Mucosa of descending colon (tissue), 3 donors: ENCODE measurements at regions not wholly inside any gene's neighbourhood (a gene's known extent, or its start where the extent isn't known, plus 50 kb on each side); places are given as distances from the start of the nearest gene placed in this dataset.
"Not testable (repeated sequence)": the region's sequence is repeated elsewhere in the genome, so short reads cannot be mapped to it uniquely, and the experiment has no call there.

Source experiments
- ATAC-seq: fragments of 200-7000 bp; cut with Tn5 transposase; one replicate; pipeline ENCODE4 v1.9.1; 2020; ENCODE audit warnings: mild to moderate bottlenecking, moderate library complexity
- DNase-seq, 3 donors: peaks; one replicate each; pipeline ENCODE4 v3.0.0-alpha.2; 2020
- H3K36me3 ChIP-seq: fragments of 200-600 bp; one replicate; pipeline ENCODE4 v1.8.0; 2021; ENCODE audit warnings: low read depth, mild to moderate bottlenecking
- H3K4me1 ChIP-seq: fragments of 200-600 bp; one replicate; pipeline ENCODE4 v1.8.0; 2021; ENCODE audit warnings: low read depth, mild to moderate bottlenecking
- H3K4me3 ChIP-seq: fragments of 200-600 bp; one replicate; pipeline ENCODE4 v1.8.0; 2021; ENCODE audit warnings: mild to moderate bottlenecking
- H3K9me3 ChIP-seq: fragments of 200-600 bp; one replicate; pipeline ENCODE4 v1.8.0; 2021; ENCODE audit warnings: mild to moderate bottlenecking
- intact Hi-C, 2 donors: fragments of 100-400 bp; cut with DNase I in 1 of 2; cut with micrococcal nuclease in 1 of 2; formaldehyde crosslinking; loops; one replicate each; pipeline versions ENCODE4 v1.11.0 to v1.11.1; 2022; cut with DNase I, micrococcal nuclease
- TF ChIP-seq, protein P1 (sequence below): fragments of 200-600 bp; IDR thresholded peaks from one replicate; pipeline ENCODE4 v1.8.0; 2022; ENCODE audit warnings: antibody characterized with exemption, mild to moderate bottlenecking
- donor health status: DM: no; HTN: no; CAD: no; lungs with moderate emphysema.
- donor health status: DM: no; HTN: no; CAD: no.
- donor health status: DM: no; HTN: yes; CAD: no.

DNA sequence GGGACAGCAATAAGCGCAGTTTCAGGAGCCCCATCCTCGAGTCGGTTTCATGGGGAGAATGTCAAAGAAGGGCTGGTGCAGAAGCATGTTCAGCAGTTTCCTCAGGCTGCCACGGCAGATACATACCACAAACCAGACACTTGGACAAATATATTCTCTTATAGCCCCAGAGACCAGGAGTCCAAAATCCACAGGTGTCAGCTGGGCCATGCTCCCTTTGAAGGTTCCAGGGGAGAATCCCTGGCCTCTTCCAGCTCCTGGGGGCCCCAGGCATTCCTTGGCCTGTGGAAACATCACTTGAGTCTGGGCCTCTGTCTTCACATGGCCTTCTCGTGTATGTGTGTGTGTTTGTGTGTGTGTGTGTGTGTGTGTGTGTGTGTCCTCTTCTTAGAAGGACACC lies 164.1 kb downstream of the UQCRFS1 start:
- H3K4me3 ChIP-seq = no peak overlapping the region
- no peaks in the 10 kb centered on the region for H3K36me3 ChIP-seq
- H3K4me1 ChIP-seq = no peaks in the 10 kb centered on the region
- TF ChIP-seq, protein P1, sequence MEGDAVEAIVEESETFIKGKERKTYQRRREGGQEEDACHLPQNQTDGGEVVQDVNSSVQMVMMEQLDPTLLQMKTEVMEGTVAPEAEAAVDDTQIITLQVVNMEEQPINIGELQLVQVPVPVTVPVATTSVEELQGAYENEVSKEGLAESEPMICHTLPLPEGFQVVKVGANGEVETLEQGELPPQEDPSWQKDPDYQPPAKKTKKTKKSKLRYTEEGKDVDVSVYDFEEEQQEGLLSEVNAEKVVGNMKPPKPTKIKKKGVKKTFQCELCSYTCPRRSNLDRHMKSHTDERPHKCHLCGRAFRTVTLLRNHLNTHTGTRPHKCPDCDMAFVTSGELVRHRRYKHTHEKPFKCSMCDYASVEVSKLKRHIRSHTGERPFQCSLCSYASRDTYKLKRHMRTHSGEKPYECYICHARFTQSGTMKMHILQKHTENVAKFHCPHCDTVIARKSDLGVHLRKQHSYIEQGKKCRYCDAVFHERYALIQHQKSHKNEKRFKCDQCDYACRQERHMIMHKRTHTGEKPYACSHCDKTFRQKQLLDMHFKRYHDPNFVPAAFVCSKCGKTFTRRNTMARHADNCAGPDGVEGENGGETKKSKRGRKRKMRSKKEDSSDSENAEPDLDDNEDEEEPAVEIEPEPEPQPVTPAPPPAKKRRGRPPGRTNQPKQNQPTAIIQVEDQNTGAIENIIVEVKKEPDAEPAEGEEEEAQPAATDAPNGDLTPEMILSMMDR = no peak
- intact Hi-C loops = no loop called here
- no peak for DNase-seq
- no peak for ATAC-seq
- no peaks in the 10 kb centered on the region for H3K9me3 ChIP-seq

DNA sequence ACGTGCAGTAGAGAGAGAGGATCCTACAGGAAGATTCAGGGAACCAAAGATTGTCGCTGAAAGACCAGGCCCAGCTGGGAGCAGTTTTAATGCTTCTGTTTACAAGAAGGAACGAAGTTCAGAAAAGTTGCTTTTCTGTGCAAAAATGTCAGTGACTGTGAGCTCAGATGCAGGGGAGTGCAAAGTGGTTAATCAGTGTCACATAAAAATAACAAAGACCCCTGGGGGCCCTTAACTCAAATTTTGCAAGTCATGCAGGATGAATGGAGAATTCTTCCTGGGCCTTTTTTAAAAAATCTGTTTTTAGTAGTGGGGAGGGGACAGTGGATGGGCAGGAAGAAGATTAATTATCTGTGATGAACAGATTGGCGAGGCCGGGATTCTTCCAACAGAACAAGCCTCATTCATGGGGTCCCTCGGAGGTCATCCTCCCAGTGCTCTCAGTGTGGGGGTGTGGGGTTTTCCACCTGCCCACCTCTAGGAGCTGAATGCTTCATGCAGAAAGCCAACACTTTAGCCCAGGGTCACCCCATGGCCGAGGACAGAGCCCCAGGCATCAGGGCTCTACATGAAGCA lies 167.2 kb downstream of the UQCRFS1 start:
- intact Hi-C loops = no loop called here
- no peaks in the 10 kb centered on the region for H3K4me1 ChIP-seq
- no peak overlapping the region for H3K4me3 ChIP-seq
- TF ChIP-seq, protein P1 = no peak
- no peak for DNase-seq
- H3K36me3 ChIP-seq = no peaks in the 10 kb centered on the region
- ATAC-seq = no peak
- no peaks in the 10 kb centered on the region for H3K9me3 ChIP-seq

DNA sequence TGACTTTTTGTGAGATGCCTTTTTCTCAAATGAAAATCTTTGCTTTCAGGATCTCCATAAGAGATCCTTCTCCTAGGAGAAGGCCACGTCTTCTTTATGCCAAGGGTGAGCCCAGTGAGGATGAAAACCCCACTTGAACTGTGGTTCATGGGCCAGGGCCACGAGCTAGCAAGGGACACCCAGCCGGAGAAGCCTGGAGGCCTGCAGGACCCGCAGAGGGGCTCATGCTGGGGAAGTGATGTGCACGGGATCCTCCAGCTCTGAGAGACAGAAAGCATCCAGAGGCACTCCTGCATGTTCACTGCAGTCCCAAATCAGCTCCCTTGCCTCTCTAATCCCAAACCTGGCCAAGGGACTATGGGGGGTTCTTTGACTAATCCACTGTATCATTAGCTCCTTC lies 168.9 kb downstream of the UQCRFS1 start:
- Histone ChIP-seq H3K4me3 (no peak overlapping the region), H3K9me3 (no peaks in the 10 kb centered on the region), H3K4me1 (no peaks in the 10 kb centered on the region), H3K36me3 (no peaks in the 10 kb centered on the region)
- intact Hi-C loops = no loop called here
- TF ChIP-seq, protein P1 = no peak
- ATAC-seq (no peak), DNase-seq (no peak)

DNA sequence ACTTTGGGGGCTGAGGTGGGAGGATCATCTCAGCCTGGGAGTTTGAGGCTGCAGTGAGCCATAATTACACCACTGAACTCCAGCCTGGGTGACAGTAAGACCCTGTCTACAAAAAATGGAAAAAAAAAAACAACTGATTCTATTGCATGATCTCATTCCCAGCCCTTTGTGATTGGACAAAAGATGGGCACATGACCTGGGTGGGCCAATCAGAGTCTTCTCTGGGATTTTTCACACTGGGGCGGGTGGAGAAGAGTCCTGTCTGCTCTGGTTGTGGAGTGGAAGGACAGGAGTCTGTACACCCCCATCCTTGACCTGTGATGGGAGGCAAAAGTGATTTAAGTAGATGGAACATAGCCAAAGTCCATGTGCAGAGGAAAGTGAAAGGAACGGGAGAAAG lies 170.5 kb downstream of the UQCRFS1 start:
- no peak for DNase-seq
- Histone ChIP-seq H3K36me3 (no peaks in the 10 kb centered on the region), H3K9me3 (no peaks in the 10 kb centered on the region), H3K4me1 (no peaks in the 10 kb centered on the region), H3K4me3 (no peak overlapping the region)
- no peak for ATAC-seq
- intact Hi-C loops = no loop called here
- TF ChIP-seq, protein P1 = no peak

DNA sequence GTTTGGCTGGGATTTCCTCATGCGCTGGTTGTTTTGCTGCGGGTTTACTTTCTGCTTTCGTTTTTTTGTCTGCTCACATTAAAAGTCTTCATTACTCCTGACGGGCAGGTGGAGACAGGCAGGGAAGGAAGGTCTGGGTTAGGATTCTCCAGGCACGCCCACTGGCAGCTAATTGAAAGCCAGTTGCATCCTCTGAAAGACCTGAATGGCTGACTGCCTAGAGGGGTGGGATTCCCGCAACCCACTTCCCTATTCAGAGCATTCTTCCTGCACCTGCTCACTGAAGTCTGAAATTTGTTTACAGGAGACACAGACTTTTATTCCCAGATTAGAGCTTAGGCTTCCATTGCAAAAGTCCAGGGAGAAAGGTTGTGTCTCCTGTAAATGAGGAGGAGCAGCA lies 172.0 kb downstream of the UQCRFS1 start:
- no peak for DNase-seq
- no peaks in the 10 kb centered on the region for H3K36me3 ChIP-seq
- intact Hi-C loops = no loop called here
- H3K9me3 ChIP-seq = no peaks in the 10 kb centered on the region
- H3K4me3 ChIP-seq = no peak overlapping the region
- no peaks in the 10 kb centered on the region for H3K4me1 ChIP-seq
- no peak for ATAC-seq
- TF ChIP-seq, protein P1 = no peak

DNA sequence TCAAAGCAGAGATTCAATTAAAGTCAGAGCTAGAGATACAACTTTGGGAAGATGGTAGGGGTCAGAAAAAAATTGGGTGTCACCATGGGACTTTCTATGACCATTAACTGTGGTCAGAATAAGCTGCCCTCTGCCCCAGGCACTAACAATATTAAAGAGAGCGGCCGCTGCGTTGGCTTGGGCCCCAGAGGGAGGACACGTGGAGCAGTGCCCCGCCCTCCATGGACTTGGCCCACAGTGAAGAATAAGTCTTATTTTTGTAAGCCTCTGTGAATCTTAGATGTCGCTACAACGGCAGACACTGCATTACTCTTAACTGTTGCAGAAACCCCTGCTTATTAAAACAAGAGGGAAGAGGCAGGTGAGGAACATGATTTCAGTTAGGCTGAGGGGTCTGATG lies 172.7 kb downstream of the UQCRFS1 start:
- no peaks in the 10 kb centered on the region for H3K9me3 ChIP-seq
- no peak overlapping the region for H3K4me3 ChIP-seq
- DNase-seq = peak in 1 of 3 donors; percentile 2
- no peak for ATAC-seq
- no peaks in the 10 kb centered on the region for H3K4me1 ChIP-seq
- intact Hi-C loops = no loop called here
- TF ChIP-seq, protein P1 = no peak
- no peaks in the 10 kb centered on the region for H3K36me3 ChIP-seq

DNA sequence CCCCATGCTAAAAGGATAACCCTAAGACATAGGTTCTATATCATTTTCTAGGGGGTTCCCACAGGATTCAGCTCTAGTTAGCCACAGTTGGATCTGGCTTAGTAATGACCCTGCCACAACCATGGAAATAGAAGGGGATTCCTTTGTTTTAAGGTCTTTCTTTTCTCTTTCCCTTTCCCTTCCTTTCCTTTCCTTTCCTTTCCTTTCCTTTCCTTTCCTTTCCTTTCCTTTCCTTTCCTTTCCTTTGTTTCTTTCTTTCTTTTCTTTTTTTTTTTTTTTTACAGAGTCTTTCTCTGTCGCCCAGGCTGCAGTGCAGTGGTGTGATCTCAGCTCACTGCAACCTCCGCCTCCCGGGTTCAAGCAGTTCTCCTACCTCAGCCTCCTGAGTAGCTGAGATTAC lies 173.9 kb downstream of the UQCRFS1 start:
- H3K36me3 ChIP-seq, ATAC-seq, H3K4me1 ChIP-seq, intact Hi-C loops, DNase-seq, H3K9me3 ChIP-seq, H3K4me3 ChIP-seq: not testable (repeated sequence)
